Loucy (cell line): ENCODE measurements at regions not wholly inside any gene's neighbourhood (a gene's known extent, or its start where the extent isn't known, plus 50 kb on each side); places are given as distances from the start of the nearest gene placed in this dataset.

Experiments
- H2AFZ ChIP-seq: fragments of 200-600 bp; sonication (generic); 2 replicates; pipeline ENCODE4 v1.6.0; 2016; ENCODE audit warnings: antibody characterized with exemption, mild to moderate bottlenecking, low read length, moderate library complexity
- H3F3A ChIP-seq: fragments of 200-600 bp; 2 replicates; pipeline ENCODE4 v1.6.0; 2016; ENCODE audit warnings: antibody characterized with exemption, low read depth, mild to moderate bottlenecking
- H3K27me3 ChIP-seq: fragments of 200-600 bp; sonication (generic); 2 replicates; pipeline ENCODE4 v1.6.1; 2014; ENCODE audit warnings: low read length, mild to moderate bottlenecking; ENCODE audit not compliant: insufficient read depth, poor library complexity, severe bottlenecking
- H3K36me3 ChIP-seq: fragments of 200-600 bp; sonication (generic); 2 replicates; pipeline ENCODE4 v1.6.1; 2016; ENCODE audit warnings: low read length; ENCODE audit not compliant: insufficient read depth
- H3K4me1 ChIP-seq: fragments of 200-600 bp; sonication (generic); 2 replicates; pipeline ENCODE4 v1.5.1; 2014; ENCODE audit warnings: low read length, mild to moderate bottlenecking; ENCODE audit not compliant: insufficient read depth, poor library complexity, severe bottlenecking
- H3K4me2 ChIP-seq: fragments of 200-600 bp; sonication (generic); 2 replicates; pipeline ENCODE4 v1.6.0; 2014; ENCODE audit warnings: antibody characterized with exemption, low read length, low read depth, mild to moderate bottlenecking; ENCODE audit not compliant: poor library complexity, severe bottlenecking
- H3K4me3 ChIP-seq: fragments of 200-600 bp; sonication (generic); 2 replicates; pipeline ENCODE4 v1.5.1; 2014; ENCODE audit warnings: low read length, mild to moderate bottlenecking, mixed read lengths; ENCODE audit not compliant: poor library complexity, severe bottlenecking
- H3K79me2 ChIP-seq: fragments of 200-600 bp; sonication (generic); 2 replicates; pipeline ENCODE4 v1.6.1; 2014; ENCODE audit warnings: low read length; ENCODE audit not compliant: insufficient read depth
- H3K9ac ChIP-seq: fragments of 200-600 bp; sonication (generic); 2 replicates; pipeline ENCODE4 v1.6.0; 2014; ENCODE audit warnings: mild to moderate bottlenecking, low read depth, low read length, moderate library complexity; ENCODE audit not compliant: poor library complexity, severe bottlenecking
- H3K9me2 ChIP-seq: fragments of 200-600 bp; sonication (generic); replicated peaks from 2 replicates; pipeline ENCODE4 v1.6.1; 2016; ENCODE audit warnings: low read depth, low read length, mixed read lengths
- H3K9me3 ChIP-seq: fragments of 200-600 bp; sonication (generic); 2 replicates; pipeline ENCODE4 v1.6.1; 2014; ENCODE audit warnings: mild to moderate bottlenecking, antibody characterized with exemption, low read length, low read depth; ENCODE audit not compliant: insufficient read depth
- H4K20me1 ChIP-seq: fragments of 200-600 bp; sonication (generic); 2 replicates; pipeline ENCODE4 v1.6.0; 2014; ENCODE audit warnings: antibody characterized with exemption, low read length, mild to moderate bottlenecking; ENCODE audit not compliant: insufficient read depth, poor library complexity, severe bottlenecking
- EZH2phosphoT487 ChIP-seq: fragments of 200-600 bp; IDR thresholded peaks from 2 replicates; pipeline ENCODE4 v1.6.1; 2018; ENCODE audit warnings: antibody characterized with exemption, mild to moderate bottlenecking, moderate library complexity, borderline replicate concordance
- TF ChIP-seq, protein P1 (sequence below): fragments of 200-600 bp; sonication (generic); conservative IDR thresholded peaks from 2 replicates; pipeline ENCODE4 v1.5.1; 2014; ENCODE audit warnings: mild to moderate bottlenecking, antibody characterized with exemption, low read length

GRCh38 chr11:80955588-80955987 lies 1514.8 kb upstream of the TENM4 start:
- Histone ChIP-seq H3K4me3 (no peak overlapping the region), H3K36me3 (no peaks in the 10 kb centered on the region), H3K79me2 (no peaks in the 10 kb centered on the region), H4K20me1 (no peaks in the 10 kb centered on the region), H2AFZ (no peak overlapping the region), H3K4me2 (no peak overlapping the region), H3K27me3 (no peaks in the 10 kb centered on the region), H3F3A (no peaks in the 10 kb centered on the region), H3K9me3 (no peaks in the 10 kb centered on the region), H3K9ac (no peak overlapping the region), H3K4me1 (no peaks in the 10 kb centered on the region), H3K9me2 (no peaks in the 10 kb centered on the region)
- TF ChIP-seq, protein P1, sequence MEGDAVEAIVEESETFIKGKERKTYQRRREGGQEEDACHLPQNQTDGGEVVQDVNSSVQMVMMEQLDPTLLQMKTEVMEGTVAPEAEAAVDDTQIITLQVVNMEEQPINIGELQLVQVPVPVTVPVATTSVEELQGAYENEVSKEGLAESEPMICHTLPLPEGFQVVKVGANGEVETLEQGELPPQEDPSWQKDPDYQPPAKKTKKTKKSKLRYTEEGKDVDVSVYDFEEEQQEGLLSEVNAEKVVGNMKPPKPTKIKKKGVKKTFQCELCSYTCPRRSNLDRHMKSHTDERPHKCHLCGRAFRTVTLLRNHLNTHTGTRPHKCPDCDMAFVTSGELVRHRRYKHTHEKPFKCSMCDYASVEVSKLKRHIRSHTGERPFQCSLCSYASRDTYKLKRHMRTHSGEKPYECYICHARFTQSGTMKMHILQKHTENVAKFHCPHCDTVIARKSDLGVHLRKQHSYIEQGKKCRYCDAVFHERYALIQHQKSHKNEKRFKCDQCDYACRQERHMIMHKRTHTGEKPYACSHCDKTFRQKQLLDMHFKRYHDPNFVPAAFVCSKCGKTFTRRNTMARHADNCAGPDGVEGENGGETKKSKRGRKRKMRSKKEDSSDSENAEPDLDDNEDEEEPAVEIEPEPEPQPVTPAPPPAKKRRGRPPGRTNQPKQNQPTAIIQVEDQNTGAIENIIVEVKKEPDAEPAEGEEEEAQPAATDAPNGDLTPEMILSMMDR: no peak
- no peak for TF ChIP-seq EZH2phosphoT487

DNA sequence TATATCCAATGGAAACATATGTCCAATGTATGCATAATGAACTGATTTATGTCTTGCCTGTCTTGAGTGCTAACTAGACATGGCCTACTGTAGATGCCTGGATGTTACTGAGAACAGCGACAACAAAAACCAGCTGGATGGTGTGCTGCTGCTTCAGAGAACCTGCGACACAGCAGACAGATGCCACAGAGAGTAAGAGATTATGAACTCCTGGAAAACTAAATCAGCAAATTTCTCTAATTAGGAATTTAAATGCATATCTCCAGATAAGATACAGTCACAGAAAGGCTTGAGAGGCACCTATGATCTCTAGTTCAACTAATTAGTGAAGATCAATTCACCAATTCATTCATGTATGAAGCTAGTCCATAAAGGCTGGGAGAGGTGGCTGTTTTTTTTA lies 1508.0 kb upstream of the TENM4 start:
- Histone ChIP-seq H3K9ac (no peak overlapping the region), H3K36me3 (no peaks in the 10 kb centered on the region), H3K4me3 (no peak overlapping the region), H3K79me2 (no peaks in the 10 kb centered on the region), H2AFZ (no peak overlapping the region), H4K20me1 (no peaks in the 10 kb centered on the region), H3K9me3 (no peaks in the 10 kb centered on the region), H3K4me2 (no peak overlapping the region), H3K27me3 (no peaks in the 10 kb centered on the region), H3F3A (no peaks in the 10 kb centered on the region), H3K9me2 (no peaks in the 10 kb centered on the region), H3K4me1 (no peaks in the 10 kb centered on the region)
- TF ChIP-seq, protein P1: no peak
- TF ChIP-seq EZH2phosphoT487: no peak

DNA sequence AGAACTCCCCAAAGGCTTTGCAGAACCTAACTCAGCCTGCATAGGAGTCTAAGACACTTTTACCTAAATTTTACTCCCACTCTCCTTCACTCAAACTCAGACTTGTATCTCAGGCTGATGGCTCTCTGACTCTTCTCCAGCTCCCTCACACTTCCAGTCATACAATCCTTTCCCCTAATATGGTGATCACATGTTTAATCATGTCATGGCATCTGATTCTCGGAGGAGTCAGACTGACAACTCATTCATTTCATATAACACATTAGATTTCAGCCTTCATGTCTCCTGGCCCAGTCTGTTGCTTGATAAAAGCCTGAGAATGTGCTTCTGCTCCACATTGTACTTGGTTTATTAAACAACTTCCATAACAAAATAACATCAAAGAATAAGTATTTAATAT lies 1503.9 kb upstream of the TENM4 start:
- H3K4me3 ChIP-seq: no peak overlapping the region
- H3K27me3 ChIP-seq: no peaks in the 10 kb centered on the region
- H3K9ac ChIP-seq: no peak overlapping the region
- no peak overlapping the region for H2AFZ ChIP-seq
- no peaks in the 10 kb centered on the region for H3K79me2 ChIP-seq
- no peaks in the 10 kb centered on the region for H3F3A ChIP-seq
- H3K9me3 ChIP-seq: no peaks in the 10 kb centered on the region
- no peaks in the 10 kb centered on the region for H3K36me3 ChIP-seq
- no peak overlapping the region for H3K4me2 ChIP-seq
- H4K20me1 ChIP-seq: no peaks in the 10 kb centered on the region
- no peak for TF ChIP-seq EZH2phosphoT487
- TF ChIP-seq, protein P1: no peak
- no peaks in the 10 kb centered on the region for H3K9me2 ChIP-seq
- no peaks in the 10 kb centered on the region for H3K4me1 ChIP-seq
